ENCODE measurements at regions not wholly inside any gene's neighbourhood (a gene's known extent, or its start where the extent isn't known, plus 50 kb on each side); places are given as distances from the start of the nearest gene placed in this dataset.

GRCh38 chr4:111989817-111990216 is 155.4 kb upstream of the FAM241A start:
- DNase-seq (ENCODE audit: low read depth, low spot score): no peak
- Histone ChIP-seq H3K4me1 (ENCODE audit: control insufficient read depth, insufficient read depth, low read length) (peaks cover 12% of the 10 kb centered on the region), H3K9me3 (replicated peaks; ENCODE audit: control insufficient read depth, insufficient read depth, low read length) (no peaks in the 10 kb centered on the region), H3K36me3 (ENCODE audit: control insufficient read depth in 2 of 2, insufficient read depth in 2 of 2, low read length in 1 of 2) (no peaks in the 10 kb centered on the region), H3K4me3 (no peak overlapping the region), H3K79me2 (ENCODE audit: control insufficient read depth, insufficient read depth, low read length) (no peaks in the 10 kb centered on the region), H3K27ac (ENCODE audit: control insufficient read depth, insufficient read depth) (no peak overlapping the region), H4K20me1 (ENCODE audit: control insufficient read depth, insufficient read depth) (no peaks in the 10 kb centered on the region), H2AFZ (ENCODE audit: control insufficient read depth, low read depth, low read length) (no peak overlapping the region), H3K4me2 (ENCODE audit: control insufficient read depth, insufficient read depth) (no peak overlapping the region), H3K27me3 (replicated peaks in 1 of 2; ENCODE audit: control insufficient read depth in 2 of 2, insufficient read depth in 2 of 2, low read length in 1 of 2) (no peaks in the 10 kb centered on the region), H3K9ac (ENCODE audit: control insufficient read depth, insufficient read depth, low read length) (no peak overlapping the region)
- TF ChIP-seq RFX5 (IDR thresholded peaks at IDR 0.05; ENCODE audit: low read depth, low read length): no peak
- TF ChIP-seq ASH2L (IDR thresholded peaks at IDR 0.05; ENCODE audit: borderline replicate concordance, low read depth): no peak
- TF ChIP-seq NKRF (conservative IDR thresholded peaks at IDR 0.05): no peak
- TF ChIP-seq WRNIP1 (IDR thresholded peaks at IDR 0.05; ENCODE audit: borderline replicate concordance, low read depth, low read length): no peak
- TF ChIP-seq ZZZ3 (IDR thresholded peaks at IDR 0.05; ENCODE audit: control insufficient read depth, insufficient read length, low read depth): no peak
- TF ChIP-seq E4F1 (IDR thresholded peaks at IDR 0.05; ENCODE audit: borderline replicate concordance, partially characterized antibody): no peak
- TF ChIP-seq RUNX3 (IDR thresholded peaks at IDR 0.05; ENCODE audit: low read length): no peak
- TF ChIP-seq SREBF2 (IDR thresholded peaks at IDR 0.05; ENCODE audit: low read length): no peak
- no peak for TF ChIP-seq BMI1 (IDR thresholded peaks at IDR 0.05; ENCODE audit: borderline replicate concordance)
- TF ChIP-seq IKZF1 (conservative IDR thresholded peaks at IDR 0.05): no peak
- ChIA-PET SMC1A (ENCODE audit: uncharacterized antibody, unreplicated experiment) (interaction anchor here (1.0 to 4.2 kb wide), 8 partner anchors 16 to 65 kb away, joined by 3 to 58 read pairs (median 3); no protein-coding TSS in a partner anchor), RAD21 (ENCODE audit: unreplicated experiment) (interaction anchor here (0.7 to 3.7 kb wide), 3 partner anchors 30 to 52 kb away, joined by 3 to 36 read pairs (median 16); no protein-coding TSS in a partner anchor), POLR2A (no interaction called here), CTCF (interaction anchor here (2.5 kb wide), 1 partner anchor 30 kb away, joined by 8 read pairs; no protein-coding TSS in a partner anchor)
- intact Hi-C loops (cut with micrococcal nuclease; ENCODE audit: unreplicated experiment) (no loop called here), in situ Hi-C loops (cut with MboI) (no loop called here)
- ATAC-seq: no peak
- no TSS peak for BruUV-seq (replicated peaks)
- no peak for FAIRE-seq
- 0% methylated on average over 1 of the region's 1 CpG for WGBS (ENCODE audit: insufficient coverage, insufficient replicate concordance, low lambda C conversion rate, missing lambda C conversion rate)
